ENCODE measurements at regions not wholly inside any gene's neighbourhood (a gene's known extent, or its start where the extent isn't known, plus 50 kb on each side); places are given as distances from the start of the nearest gene placed in this dataset.
A peak's percentile ranks its signal among the peaks of the same experiment; 100 is the strongest.

GRCh38 chr18:73782405-73782804 is 365.2 kb downstream of the FBXO15 start:
- no peak for DNase-seq

GRCh38 chr18:73780218-73780617 is 367.4 kb downstream of the FBXO15 start:
- no peak for DNase-seq

GRCh38 chr18:73778032-73778359 is 369.6 kb downstream of the FBXO15 start:
- no peak for DNase-seq

GRCh38 chr18:73777356-73778031 is 370.1 kb downstream of the FBXO15 start:
- DNase-seq = no peak

- DNase-seq = no peak
Measured at GRCh38 chr18:73774811-73775509, 372.7 kb downstream of the FBXO15 start.

GRCh38 chr18:73768043-73768442 is 379.6 kb downstream of the FBXO15 start:
- DNase-seq = no peak

GRCh38 chr18:73766910-73767515 is 380.6 kb downstream of the FBXO15 start:
- DNase-seq = no peak

- no peak for DNase-seq
Measured at GRCh38 chr18:73758446-73758845, 389.2 kb downstream of the FBXO15 start.

- no peak for DNase-seq
Measured at GRCh38 chr18:73756256-73757091, 391.2 kb downstream of the FBXO15 start.

- no peak for DNase-seq
Measured at GRCh38 chr18:73752965-73753364, 394.7 kb downstream of the FBXO15 start.

GRCh38 chr18:73752546-73752945 is 395.1 kb downstream of the FBXO15 start:
- no peak for DNase-seq

GRCh38 chr18:73750052-73750451 is 397.6 kb downstream of the FBXO15 start:
- no peak for DNase-seq

GRCh38 chr18:73749304-73749703 is 398.3 kb downstream of the FBXO15 start:
- no peak for DNase-seq

- DNase-seq = peak; percentile 1
Measured at GRCh38 chr18:73748731-73749130, 398.9 kb downstream of the FBXO15 start.

GRCh38 chr18:73746101-73746500 is 401.5 kb downstream of the FBXO15 start:
- no peak for DNase-seq

- no peak for DNase-seq
Measured at GRCh38 chr18:73742957-73743356, 404.7 kb downstream of the FBXO15 start.

GRCh38 chr18:73741946-73742345 is 405.7 kb downstream of the FBXO15 start:
- no peak for DNase-seq

GRCh38 chr18:73739098-73739497 is 408.5 kb downstream of the FBXO15 start:
- DNase-seq = no peak

GRCh38 chr18:73737990-73738389 is 409.6 kb downstream of the FBXO15 start:
- no peak for DNase-seq

GRCh38 chr18:73735836-73736235 is 411.8 kb downstream of the FBXO15 start:
- no peak for DNase-seq

GRCh38 chr18:73733806-73734314 is 413.8 kb downstream of the FBXO15 start:
- no peak for DNase-seq

- DNase-seq = no peak
Measured at GRCh38 chr18:73733376-73733775, 414.3 kb downstream of the FBXO15 start.

- no peak for DNase-seq
Measured at GRCh38 chr18:73728657-73729056, 419.0 kb downstream of the FBXO15 start.

Data from midbrain (tissue), 1 donor.